Uterus (tissue), 2 donors: ENCODE measurements at regions not wholly inside any gene's neighbourhood (a gene's known extent, or its start where the extent isn't known, plus 50 kb on each side); places are given as distances from the start of the nearest gene placed in this dataset.

ENCODE experiments used
- CTCF ChIP-seq, 4 experiments: fragments of 200-600 bp in 2 of 4; fragments of 450-650 bp in 2 of 4; sonication (generic) in 2 of 4; IDR thresholded peaks; one replicate each; pipeline ENCODE4 v1.5.1; 2016 to 2019; ENCODE audit warnings: antibody characterized with exemption in 4 of 4, mild to moderate bottlenecking in 2 of 4, moderate library complexity in 1 of 4
- POLR2A ChIP-seq, 2 donors: fragments of 450-650 bp; IDR thresholded peaks; one replicate each; pipeline ENCODE4 v1.6.1; 2016; ENCODE audit warnings: antibody characterized with exemption in 2 of 2, mild to moderate bottlenecking in 1 of 2, moderate library complexity in 1 of 2

- TF ChIP-seq CTCF (IDR thresholded peaks at IDR 0.05) (no peak), POLR2A (IDR thresholded peaks at IDR 0.05) (no peak)
Observed at GRCh38 chr5:104512063-104512825, 949.7 kb upstream of the NUDT12 start.
